T-helper 22 cell (primary cell): ENCODE measurements at regions not wholly inside any gene's neighbourhood (a gene's known extent, or its start where the extent isn't known, plus 50 kb on each side); places are given as distances from the start of the nearest gene placed in this dataset.

ENCODE experiments used
- DNase-seq: peaks from one replicate; pipeline ENCODE4 v3.0.0-alpha.2; 2020; ENCODE audit warnings: low read depth

- DNase-seq, result no peak
Measured at GRCh38 chr18:22330508-22330907, 87.2 kb downstream of the CTAGE1 start.

GRCh38 chr18:22325396-22325795 lies 92.3 kb downstream of the CTAGE1 start:
- no peak for DNase-seq

GRCh38 chr18:22324191-22325131 lies 93.3 kb downstream of the CTAGE1 start:
- no peak for DNase-seq

- DNase-seq, result no peak
Measured at GRCh38 chr18:22322243-22322691, 95.4 kb downstream of the CTAGE1 start.

- DNase-seq, result no peak
Measured at GRCh38 chr18:22320771-22321170, 96.9 kb downstream of the CTAGE1 start.

- no peak for DNase-seq
Measured at GRCh38 chr18:22320155-22320554, 97.6 kb downstream of the CTAGE1 start.

GRCh38 chr18:22318745-22319407 lies 98.8 kb downstream of the CTAGE1 start:
- DNase-seq, result no peak

- DNase-seq, result no peak
Measured at GRCh38 chr18:22314420-22314819, 103.3 kb downstream of the CTAGE1 start.

- no peak for DNase-seq
Measured at GRCh38 chr18:22314001-22314400, 103.7 kb downstream of the CTAGE1 start.

- DNase-seq, result no peak
Measured at GRCh38 chr18:22311301-22311700, 106.4 kb downstream of the CTAGE1 start.

GRCh38 chr18:22309191-22309590 lies 108.5 kb downstream of the CTAGE1 start:
- DNase-seq, result no peak

- no peak for DNase-seq
Measured at GRCh38 chr18:22307528-22307927, 110.2 kb downstream of the CTAGE1 start.

- no peak for DNase-seq
Measured at GRCh38 chr18:22303927-22304326, 113.8 kb downstream of the CTAGE1 start.

- no peak for DNase-seq
Measured at GRCh38 chr18:22302144-22302543, 115.6 kb downstream of the CTAGE1 start.

- no peak for DNase-seq
Measured at GRCh38 chr18:22300665-22301636, 116.8 kb downstream of the CTAGE1 start.

- DNase-seq, result no peak
Measured at GRCh38 chr18:22297008-22297407, 120.7 kb downstream of the CTAGE1 start.

- DNase-seq, result no peak
Measured at GRCh38 chr18:22296304-22296703, 121.4 kb downstream of the CTAGE1 start.

- no peak for DNase-seq
Measured at GRCh38 chr18:22293417-22293816, 124.0 kb downstream of the GATA6 start.

- no peak for DNase-seq
Measured at GRCh38 chr18:22290004-22290403, 120.6 kb downstream of the GATA6 start.

- no peak for DNase-seq
Measured at GRCh38 chr18:22286585-22286984, 117.2 kb downstream of the GATA6 start.

GRCh38 chr18:22285361-22286140 lies 116.2 kb downstream of the GATA6 start:
- DNase-seq, result no peak
